Muscle of arm (tissue), 1 donor: ENCODE measurements at regions not wholly inside any gene's neighbourhood (a gene's known extent, or its start where the extent isn't known, plus 50 kb on each side); places are given as distances from the start of the nearest gene placed in this dataset.
"Not testable (repeated sequence)": the region's sequence is repeated elsewhere in the genome, so short reads cannot be mapped to it uniquely, and the experiment has no call there.

Experiments
- DNase-seq: peaks from one replicate; pipeline ENCODE4 v3.0.0-alpha.2; 2013

DNA sequence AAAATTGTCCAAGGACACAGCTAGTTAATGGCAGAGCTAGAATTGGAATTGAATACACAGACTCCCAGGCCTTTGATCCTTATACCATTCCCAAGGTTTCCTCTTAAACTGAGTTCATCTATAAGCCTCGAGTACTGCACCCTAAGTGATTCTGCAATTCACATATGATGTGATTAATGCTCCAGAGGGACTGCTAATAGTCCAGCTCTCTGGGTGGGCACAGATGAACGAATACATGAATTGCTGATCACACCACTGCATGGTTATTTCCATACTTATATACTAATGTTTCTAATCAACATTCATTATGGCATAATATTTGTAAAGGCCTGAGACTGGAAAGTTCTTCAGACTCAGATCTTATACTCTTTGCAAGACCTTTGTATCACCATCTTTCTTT lies 101.8 kb downstream of the NUFIP1 start:
- DNase-seq: no peak

DNA sequence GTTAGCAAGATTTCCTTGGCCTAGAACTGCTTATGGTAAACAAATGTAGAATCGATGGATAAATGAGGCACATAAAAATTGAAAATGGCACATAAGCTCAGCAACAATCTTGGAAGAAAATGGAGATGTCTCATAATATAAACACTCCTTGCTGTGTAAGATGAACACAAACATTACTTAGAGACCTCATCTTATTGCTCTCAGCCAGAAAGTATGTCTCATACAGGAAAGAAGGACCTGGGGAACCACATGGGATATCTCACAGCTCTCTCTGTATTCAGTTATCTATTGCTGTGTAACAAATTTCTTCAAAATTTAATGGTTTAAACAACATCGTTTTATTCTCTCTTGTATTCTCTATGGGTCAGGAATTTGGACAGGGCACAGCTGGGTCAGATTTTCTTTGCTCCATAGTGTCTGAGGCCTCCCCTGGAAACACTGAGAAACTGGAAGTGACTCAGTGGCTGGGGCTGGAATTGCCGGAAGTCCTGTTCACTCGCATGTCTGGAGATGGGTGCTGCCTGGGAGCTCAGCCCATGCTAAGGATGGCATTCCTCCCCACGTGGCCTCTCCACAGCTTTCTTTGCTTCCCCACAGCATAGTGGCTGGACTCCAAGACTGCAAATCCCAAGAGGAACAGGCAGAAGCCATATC lies 105.1 kb downstream of the NUFIP1 start:
- DNase-seq: no peak

DNA sequence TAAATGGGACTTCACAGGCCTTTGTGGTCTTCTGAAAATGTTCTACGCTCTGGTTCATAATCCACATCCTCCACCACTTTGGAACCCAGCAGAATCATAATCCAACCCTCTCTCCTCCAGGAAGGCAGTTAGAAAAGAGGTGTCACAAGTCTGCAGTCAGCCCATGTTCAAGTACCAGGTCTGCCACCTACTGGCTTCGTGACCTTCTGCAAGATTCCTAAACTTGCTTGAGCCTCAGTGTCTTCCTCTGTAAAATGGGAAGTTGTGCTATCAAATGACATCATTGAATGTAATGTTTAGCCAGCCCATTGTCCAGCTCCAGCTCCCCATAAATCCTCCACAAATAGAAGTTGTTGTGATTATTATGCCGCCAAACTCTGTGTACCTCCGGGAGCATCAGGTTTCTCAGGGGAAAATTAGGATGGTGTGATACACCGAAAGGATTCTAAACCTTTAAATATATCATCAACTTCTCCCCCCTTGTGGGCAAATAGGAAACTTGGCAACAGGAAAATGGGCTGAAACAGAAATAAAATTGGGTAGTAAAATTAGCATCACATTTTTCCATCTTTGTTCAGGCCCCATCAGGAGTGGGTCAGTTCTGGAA lies 109.7 kb downstream of the NUFIP1 start:
- DNase-seq: no peak

DNA sequence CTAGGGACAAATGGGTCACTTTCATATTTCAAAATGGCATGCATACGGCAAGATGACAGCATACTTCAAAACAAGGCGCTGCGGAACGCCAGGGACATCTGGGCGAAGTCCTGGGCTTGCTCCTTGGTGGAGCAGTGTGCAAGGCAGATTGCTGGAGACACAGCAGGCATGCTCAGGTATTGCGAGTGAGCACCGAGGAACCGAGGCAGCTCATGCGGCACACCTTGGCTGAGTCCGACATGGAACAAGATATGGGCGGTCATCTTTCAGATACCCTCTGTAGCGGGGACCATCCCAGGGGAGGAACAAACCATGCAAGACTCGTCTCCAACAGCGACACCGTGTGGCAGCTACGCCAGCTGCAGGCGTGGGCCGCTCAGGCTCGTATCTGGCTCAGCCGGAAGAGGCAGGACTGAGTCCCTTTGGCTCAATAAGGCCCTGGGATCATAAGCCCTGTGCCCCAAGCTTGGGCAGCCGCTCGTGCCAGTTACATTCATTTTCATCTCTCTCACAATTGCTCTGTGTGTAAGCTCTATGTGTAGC lies 112.4 kb downstream of the NUFIP1 start:
- DNase-seq: no peak

DNA sequence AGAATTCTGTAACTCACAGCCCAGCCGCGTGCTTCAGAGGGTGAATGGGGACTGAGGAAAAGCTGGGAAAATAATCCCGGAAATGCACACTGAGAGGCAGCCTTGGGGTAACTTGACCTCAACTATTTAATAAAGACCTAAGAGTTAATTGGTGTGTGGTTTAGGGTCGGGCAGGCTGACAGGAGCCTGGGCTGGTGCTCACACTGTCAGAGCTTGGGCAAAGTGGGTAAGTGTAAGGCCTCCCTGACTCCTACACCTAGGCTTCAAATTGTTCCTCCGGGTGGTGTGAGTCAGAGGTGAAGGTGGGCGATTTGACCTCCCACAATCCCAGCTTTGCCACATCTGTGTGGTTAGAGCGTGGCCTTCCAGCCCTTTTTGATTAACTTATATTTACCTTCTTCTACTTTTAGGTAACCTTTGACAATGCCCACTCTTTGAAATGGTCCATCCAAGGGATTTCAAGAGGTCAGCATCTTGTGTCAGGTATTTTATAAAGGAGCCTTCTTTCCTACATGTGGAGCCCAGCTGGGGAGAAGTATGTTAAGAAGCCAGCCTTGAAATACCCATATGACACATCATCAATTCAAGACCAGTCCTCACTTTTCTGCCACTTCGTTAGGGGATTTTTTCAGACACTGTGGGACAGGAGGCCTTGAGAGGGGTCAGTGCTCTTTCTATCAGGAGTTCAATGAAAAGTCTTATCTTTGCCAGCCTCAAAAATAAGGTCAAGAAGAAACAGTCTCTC lies 114.2 kb downstream of the NUFIP1 start:
- DNase-seq: no peak

DNA sequence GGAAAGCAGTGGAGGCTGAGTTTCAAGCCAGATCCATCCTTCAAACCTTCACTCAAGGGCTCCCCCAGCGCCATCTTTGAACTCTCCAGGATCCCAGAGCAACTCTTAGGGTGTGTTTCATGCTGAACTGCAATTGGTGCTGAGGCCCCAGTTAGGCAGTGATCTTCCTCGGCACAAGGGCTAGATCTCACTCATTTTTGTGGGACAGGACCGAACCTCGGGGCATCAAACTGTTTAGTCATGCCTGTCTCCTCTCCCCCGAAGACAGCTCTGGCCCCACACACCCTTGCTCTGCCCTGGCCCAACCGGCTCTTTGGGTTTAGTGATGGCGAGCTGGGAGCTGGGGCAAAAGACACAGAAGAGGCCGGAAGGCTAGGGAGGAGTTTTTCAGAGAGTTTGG lies 115.1 kb downstream of the NUFIP1 start:
- no peak for DNase-seq

DNA sequence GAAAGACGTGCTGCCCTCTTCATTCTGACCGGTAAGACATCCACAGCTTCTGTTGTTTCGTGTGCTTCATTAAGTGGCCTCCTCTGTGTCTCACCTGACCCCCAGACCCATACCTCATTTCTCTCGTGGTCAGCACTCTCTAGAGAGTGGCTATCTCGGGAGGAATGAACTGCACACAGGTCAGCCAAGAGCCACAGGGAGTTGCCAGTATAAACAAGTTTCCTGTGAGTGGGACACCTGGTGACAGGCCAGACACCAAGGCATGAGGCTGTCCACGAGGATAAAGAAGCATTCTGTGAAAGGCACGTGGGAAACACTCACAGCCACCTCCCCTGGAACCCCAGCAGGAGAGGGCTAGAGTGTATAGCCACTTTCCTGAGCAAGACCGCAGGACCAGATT lies 115.8 kb downstream of the NUFIP1 start:
- no peak for DNase-seq

DNA sequence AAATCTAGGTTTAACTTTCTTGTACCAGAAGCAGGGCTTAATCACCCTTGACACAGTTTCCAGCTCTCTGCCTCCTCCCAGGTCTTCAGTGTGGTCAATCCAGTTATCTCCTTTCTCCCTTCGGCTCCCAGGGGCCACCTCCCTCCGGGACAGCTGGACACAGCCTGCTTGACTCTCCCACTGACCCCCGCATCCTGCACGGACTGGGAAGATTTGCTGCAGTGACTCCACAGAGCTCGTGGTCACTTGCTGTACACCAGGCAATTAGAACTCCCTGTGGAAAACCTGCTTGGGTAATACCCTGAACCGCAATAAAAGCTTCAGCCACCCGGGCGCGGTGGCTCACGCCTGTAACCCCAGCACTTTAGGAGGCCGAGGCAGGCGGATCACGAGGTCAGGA lies 116.5 kb downstream of the NUFIP1 start:
- no peak for DNase-seq

DNA sequence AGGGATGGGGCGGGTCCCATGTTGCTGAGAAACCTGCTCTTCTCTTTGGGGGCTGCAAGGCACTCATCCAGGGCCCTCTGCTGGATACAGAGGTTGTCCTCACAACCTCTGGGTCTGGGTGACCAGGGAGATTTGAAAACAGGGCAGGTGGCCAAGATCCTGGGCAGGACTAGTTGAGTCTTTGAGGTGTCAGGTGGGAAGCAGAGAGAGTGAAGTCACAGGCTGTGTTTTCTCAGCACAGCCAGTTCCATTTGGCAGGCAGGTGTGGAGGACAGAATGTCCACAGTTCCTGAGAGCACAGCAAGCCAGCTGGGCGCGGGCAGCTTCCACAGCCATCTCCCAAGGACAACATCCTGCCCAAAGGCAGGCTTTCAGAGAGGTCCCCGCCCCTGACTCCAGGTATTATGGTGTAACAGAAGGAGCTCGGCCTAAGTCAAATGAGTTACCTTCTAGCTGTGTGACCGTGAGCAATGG lies 118.8 kb downstream of the NUFIP1 start:
- DNase-seq: no peak

DNA sequence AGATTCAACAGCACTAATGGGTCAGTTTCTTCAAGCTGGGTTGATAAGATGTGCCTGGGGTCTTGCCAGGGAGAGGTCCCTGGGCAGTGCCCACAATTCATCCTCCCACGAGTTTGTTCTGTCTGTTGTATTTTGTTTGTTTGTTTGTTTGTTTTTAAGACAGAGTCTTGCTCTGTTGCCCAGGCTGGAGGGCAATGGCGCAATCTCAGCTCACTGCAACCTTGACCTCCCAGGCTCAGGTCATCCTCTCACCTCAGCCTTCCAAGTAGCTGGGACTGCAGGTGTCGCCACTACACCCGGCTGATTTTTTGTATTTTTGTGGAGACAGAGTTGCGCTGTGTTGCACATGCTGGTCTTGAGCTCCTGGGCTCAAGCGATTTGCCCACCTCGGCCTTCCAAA lies 120.1 kb downstream of the NUFIP1 start:
- no peak for DNase-seq

DNA sequence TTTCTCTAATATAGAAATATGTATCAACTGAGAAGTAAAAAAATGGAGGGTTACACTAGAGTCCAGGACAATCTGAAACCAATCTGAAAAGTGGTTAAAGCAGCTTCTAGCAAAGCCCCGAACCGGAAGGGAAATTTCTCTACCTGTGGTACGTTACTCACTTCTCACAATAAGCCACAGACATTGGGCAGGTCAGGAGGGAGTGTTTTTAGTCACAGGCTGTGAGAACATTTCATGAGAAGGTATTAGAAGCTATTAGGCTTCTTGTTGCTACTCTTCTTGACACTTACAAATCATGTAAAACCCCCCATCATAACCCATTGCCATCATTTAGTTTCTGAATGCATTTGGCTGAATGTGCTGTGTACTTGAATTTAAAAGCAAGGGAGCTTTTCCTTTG lies 120.9 kb downstream of the NUFIP1 start:
- no peak for DNase-seq

DNA sequence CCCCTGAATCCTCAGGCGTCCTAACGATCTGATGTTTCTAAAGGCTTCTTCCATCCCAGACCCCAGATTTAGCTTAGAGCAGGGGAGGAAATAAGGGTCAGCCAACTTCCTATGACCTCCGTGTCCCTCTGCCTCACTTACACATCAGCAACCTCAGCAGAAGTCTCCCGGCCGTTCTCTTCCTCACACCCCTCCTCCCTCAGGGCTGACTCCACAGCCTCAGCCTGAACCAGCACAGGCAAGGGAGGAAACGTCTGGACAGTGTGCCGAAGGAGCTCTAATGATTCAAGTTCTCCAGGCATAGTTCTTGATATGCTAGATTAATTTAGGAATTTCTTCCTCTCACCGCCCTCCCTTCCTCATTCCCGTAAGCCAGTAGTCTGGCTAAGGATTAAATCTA lies 121.4 kb downstream of the NUFIP1 start:
- DNase-seq: no peak

DNA sequence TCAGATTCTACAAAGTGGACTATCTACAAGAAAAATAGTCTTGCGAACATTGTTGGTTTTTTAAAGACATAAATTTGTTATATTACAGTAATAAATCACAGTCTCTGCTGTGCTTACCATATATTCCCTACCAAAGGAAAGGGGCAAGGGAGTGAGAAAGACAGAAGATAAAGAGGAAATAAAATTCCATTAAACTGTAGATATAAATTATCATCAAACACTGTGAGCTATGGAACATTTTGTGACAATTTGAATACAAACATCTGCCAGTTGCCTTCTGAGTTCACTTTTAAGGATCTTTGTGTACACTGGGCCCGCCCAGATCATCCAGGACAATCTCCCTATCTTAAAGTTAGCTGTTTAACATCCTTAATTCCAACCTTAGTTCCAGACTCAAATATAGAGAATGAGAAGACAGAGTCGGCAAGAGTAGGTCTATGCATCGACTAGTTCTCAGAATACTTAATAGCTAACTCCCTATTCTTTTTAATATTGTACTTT lies 122.8 kb downstream of the NUFIP1 start:
- DNase-seq: no peak

DNA sequence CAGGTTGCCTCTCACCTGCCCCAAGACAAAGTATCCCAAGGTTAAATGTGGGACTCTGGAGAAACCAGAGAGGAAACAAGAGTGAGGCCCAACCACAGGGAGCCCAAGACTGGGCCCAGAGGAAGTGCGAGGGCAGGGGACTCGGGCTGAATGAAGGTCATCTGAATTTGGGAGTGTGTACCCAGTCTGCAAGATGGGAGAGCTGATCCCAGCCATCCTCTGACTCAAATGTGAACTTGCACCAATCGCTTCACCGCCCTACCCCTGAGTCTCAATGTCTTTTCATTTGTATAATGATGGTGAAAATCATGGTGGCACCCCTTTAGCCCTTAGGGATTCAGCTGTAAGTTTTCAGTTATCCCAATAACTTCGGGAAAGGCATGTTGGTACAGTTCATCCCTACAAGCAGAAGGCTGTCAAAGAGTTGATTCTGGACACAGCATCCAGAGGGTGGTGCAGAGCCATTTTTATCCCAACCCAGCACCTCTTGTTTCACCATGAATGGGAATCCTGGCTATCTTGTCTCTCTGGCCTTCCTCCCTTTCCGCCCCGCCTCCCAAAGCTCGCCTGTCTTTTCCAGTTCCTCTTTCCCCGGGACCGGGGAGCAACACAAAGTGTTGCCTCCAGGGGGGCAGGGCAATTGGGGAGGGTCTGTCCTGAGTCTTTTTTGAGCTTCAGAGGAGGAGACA lies 123.4 kb downstream of the NUFIP1 start:
- no peak for DNase-seq

DNA sequence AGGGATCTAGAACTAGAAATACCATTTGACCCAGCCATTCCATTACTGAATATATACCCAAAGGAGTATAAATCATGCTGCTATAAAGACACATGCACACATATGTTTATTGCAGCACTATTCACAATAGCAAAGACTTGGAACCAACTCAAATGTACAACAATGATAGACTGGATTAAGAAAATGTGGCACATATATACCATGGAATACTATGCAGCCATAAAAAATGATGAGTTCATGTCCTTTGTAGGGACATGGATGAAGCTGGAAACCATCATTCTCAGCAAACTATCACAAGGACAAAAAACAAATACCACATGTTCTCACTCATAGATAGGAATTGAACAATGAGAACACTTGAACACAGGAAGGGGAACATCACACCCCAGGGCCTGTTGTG lies 125.6 kb downstream of the NUFIP1 start:
- DNase-seq: not testable (repeated sequence)

DNA sequence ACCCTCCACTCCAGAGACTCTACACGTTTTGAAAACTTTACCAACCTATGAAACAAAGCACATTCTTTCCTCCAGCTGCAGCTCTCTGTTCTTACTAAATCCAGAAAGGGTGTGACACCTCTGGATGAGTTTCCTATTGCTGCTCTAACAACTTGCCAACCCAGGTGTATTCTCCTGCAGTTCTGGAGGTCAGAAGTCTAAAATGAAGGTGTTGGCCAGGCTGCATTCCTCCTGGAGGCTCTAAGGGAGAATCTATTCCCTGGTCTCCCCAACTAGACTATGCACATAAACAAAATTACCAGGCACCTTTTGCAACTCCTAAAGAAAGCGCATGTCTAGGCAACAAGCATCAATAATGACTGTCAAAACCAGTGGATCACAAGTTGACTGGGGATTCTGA lies 128.8 kb downstream of the NUFIP1 start:
- DNase-seq: no peak

DNA sequence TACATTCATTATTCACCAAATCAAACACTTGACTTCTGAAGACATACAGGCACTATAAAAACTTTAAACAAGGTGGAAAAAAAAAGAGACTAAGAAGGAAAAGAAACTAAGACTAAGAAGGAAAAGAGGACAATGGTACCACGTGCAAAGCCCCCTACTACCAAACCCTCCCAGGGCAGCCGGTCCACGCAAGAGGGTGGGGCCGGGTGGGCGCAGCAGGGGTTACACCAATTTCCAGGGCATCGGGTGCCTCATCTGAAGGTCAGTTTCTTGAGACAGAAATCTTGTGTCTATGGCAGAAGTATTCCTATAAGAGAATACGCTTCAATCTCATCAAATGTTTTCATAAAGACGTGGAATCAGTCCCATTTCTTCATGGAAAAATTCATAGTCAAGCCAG lies 131.5 kb downstream of the NUFIP1 start:
- no peak for DNase-seq

DNA sequence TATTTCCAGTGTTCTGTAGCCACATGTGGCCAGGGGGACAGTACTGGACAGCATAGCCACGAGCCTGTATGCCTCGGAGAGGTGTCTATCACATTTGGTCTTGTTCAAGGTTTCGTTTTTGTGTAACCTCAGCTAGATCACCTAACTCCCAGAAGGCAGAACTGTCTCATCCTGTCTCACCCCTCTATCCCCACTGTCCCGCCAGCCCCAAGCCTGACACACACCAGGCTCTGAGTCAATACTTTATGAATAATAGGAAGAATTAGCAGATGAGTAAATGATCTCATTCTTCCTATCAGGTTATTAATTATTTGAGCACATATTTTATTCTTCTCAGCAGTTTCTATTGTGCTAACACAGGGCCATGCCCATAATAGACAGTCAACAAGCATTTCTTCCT lies 132.2 kb downstream of the NUFIP1 start:
- no peak for DNase-seq

DNA sequence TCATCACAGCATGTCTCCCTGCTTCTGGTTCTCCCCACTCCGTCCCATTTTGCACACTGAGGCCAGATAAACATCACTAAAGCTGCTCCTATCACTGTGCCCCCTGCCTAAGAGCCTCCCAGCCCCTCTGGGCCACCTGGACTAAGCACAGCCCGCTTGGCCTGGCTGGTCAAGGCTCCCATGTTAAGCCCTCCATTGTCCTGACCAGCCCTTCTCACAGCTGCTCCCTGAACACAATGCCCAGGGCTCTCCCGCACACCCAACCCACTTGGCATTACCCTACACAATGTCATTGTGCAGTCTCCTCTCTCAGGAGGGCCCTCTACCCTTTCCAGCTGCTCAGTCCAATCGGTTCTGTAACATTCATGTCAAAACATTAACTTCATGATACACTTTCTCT lies 133.4 kb downstream of the NUFIP1 start:
- no peak for DNase-seq

DNA sequence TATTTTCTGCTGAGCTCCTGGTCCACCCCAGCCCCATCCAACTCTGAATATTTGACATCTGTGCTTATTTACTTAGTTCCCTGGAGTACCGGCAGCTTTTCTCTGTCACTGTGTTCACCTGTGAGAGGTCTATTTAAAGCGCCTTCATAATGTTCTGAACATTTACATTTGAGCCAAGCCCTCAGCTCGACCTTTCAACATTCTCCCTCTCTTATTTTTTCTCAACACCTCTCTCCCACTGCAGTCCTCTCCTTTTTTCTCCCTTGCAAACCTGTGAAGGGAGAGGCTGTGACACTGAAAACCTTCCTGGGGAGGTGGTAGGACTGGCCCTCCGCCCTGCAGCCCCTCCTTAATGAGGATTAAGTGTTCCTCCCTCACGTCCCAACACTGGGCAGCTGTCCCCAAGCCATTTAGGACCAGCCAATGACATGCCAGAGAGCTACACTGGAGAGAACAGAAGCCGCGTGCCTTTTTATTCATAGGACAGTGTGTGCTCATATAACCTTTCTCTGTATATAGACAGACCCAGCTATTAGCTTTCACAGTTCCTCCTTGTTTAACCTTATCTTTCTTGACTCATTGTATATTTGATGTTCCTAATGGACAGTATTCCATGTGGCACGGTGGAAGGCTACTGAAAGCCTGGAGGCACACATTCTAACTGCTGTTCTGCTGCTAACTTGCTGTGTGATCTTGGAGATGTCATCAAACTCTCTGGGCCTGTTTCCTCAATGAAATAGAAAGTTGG lies 134.8 kb downstream of the NUFIP1 start:
- peak; percentile 35 for DNase-seq

DNA sequence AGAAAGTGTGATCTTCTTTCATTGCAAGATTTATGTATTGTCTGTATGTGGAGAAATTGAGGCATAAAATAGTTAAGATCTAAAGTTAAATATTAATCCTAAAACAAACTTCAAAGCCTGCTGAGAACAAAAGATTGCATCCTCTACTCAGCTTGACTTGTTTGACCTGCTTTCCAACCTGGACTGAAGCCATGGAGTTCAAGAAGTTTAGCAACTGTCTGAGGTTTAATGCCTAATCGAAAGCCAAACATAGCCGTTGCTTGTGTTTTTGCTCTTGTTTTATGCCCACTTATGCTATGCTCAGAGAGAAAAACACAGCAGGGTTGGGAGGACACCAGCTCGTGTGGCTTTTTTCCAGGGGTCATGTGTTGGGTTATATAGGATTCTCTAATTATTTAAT lies 135.6 kb downstream of the NUFIP1 start:
- no peak for DNase-seq
